Suprapubic skin (tissue), 4 donors: ENCODE measurements at regions not wholly inside any gene's neighbourhood (a gene's known extent, or its start where the extent isn't known, plus 50 kb on each side); places are given as distances from the start of the nearest gene placed in this dataset.

Source experiments
- EP300 ChIP-seq: sonication (generic); formaldehyde crosslinking; IDR thresholded peaks from one replicate; pipeline ENCODE4 v1.6.1; 2017; ENCODE audit warnings: antibody characterized with exemption
- POLR2A ChIP-seq, 2 donors: fragments of 450-650 bp; IDR thresholded peaks; one replicate each; pipeline ENCODE4 v1.6.1; 2017; ENCODE audit warnings: antibody characterized with exemption in 2 of 2, mild to moderate bottlenecking in 2 of 2, moderate library complexity in 2 of 2
- POLR2AphosphoS5 ChIP-seq, 3 donors: sonication (generic); formaldehyde crosslinking; IDR thresholded peaks; one replicate each; pipeline ENCODE4 v1.6.1; 2017; ENCODE audit warnings: antibody characterized with exemption in 3 of 3
- TF ChIP-seq, protein P1 (sequence below), 2 donors: fragments of 200-600 bp in 1 of 2; fragments of 450-650 bp in 1 of 2; sonication (generic) in 1 of 2; IDR thresholded peaks; one replicate each; pipeline ENCODE4 v1.5.1; 2016 to 2019; ENCODE audit warnings: antibody characterized with exemption in 2 of 2, mild to moderate bottlenecking in 1 of 2, moderate library complexity in 1 of 2

DNA sequence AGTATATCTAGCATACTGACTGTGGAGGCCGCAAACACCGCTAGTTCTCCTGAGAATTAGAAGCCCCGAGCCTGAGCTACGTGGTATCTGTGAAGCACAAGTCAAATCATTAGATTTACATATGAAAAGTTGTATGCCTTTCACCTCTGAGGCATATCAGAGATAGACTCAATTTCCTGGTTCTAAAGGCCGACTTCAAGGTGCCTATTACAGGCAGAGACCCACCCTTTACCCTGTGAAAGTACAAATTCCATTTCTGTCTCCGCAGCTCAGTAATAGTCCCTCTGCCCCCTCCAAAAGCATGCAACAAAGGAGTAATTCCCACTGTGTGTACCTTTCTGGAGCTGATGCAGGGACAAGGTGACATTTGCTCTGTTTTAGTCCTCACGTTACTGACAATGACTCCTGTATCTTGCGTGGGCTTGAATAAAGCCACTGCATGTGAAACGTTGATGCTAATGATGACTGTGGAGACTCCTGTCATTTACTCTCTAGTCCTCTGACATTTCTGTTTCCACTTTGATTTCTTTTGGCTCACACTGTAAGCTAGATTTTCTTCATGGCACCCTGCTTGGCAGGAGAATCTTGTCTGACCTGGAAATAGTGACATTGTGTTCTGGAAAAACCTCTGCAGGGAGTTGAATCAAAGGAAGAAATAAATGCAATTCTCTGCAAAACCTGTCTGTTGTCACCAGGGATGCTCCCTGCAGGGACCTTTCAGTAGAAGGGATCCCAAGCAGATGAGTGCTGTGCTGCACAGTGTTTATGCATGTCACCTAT lies 273.2 kb upstream of the EMCN start:
- TF ChIP-seq POLR2AphosphoS5 (IDR thresholded peaks at IDR 0.05) (no peak), POLR2A (IDR thresholded peaks at IDR 0.05) (no peak), EP300 (no peak)
- TF ChIP-seq, protein P1, sequence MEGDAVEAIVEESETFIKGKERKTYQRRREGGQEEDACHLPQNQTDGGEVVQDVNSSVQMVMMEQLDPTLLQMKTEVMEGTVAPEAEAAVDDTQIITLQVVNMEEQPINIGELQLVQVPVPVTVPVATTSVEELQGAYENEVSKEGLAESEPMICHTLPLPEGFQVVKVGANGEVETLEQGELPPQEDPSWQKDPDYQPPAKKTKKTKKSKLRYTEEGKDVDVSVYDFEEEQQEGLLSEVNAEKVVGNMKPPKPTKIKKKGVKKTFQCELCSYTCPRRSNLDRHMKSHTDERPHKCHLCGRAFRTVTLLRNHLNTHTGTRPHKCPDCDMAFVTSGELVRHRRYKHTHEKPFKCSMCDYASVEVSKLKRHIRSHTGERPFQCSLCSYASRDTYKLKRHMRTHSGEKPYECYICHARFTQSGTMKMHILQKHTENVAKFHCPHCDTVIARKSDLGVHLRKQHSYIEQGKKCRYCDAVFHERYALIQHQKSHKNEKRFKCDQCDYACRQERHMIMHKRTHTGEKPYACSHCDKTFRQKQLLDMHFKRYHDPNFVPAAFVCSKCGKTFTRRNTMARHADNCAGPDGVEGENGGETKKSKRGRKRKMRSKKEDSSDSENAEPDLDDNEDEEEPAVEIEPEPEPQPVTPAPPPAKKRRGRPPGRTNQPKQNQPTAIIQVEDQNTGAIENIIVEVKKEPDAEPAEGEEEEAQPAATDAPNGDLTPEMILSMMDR (IDR thresholded peaks at IDR 0.05), result no peak
